GM19455 (cell line): ENCODE measurements at regions not wholly inside any gene's neighbourhood (a gene's known extent, or its start where the extent isn't known, plus 50 kb on each side); places are given as distances from the start of the nearest gene placed in this dataset.
A peak's percentile ranks its signal among the peaks of the same experiment; 100 is the strongest.

Experiments
- ATAC-seq: cut with Tn5 transposase; IDR thresholded peaks from one replicate; pipeline ENCODE4 v1.9.1; 2021; ENCODE audit not compliant: unreplicated experiment

DNA sequence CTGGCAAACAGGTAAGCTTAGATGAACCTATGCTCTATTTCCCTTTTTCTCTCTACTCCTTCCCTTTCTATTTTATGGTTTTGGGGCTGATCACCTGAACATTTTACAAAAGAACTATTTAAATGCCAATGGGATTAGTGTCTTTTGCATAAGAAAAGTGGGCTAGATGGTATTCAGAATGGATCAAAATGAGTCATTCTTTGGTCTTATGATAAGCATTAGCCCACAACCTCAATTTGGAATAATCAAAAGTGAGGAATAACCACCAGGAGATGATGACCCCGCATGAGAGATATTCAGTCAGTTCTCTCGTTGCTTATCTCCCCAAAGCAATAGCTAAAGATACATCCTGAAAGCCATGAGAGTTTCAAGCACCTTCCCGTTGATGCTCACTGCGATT, 399.0 kb upstream of the CADM1 start:
- no peak for ATAC-seq

DNA sequence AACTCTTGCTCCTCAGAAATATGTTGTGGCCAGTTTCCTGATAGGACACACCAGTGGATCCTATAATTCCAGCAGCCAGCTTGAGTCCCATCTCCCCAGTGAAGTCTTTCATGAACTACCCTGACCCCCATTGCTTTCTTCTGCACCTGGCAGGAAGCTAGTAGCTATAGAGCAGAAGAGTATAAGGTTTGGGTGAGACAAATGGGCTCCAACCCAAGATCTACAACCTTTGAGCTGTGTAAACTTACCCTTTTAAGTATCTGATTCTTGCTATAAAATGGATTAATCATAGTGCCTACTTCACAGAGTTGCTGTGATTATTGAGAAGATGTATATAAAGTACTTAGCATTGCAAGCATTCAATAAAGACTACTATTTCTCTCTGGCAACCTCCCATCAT, 396.9 kb upstream of the CADM1 start:
- ATAC-seq, result no peak

DNA sequence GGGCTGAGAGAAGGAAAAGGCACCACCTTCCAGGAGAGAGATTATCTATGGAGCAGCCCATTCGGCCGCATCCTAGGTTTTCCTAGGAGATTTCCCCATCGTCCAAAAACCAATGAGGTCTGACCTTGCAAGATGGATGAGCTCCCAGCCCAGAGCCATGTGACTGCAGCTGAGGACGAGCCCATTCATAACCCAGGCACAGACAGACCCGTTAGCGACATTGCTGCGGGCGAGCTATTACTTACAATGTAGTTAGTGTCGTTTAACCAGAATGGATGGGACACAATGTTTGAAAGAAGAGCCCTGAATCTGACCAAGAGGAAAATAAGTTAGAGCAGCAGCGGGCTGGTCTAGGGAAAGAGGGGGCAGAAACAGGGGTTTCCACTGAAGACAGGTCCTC, 395.9 kb upstream of the CADM1 start:
- ATAC-seq, result no peak

DNA sequence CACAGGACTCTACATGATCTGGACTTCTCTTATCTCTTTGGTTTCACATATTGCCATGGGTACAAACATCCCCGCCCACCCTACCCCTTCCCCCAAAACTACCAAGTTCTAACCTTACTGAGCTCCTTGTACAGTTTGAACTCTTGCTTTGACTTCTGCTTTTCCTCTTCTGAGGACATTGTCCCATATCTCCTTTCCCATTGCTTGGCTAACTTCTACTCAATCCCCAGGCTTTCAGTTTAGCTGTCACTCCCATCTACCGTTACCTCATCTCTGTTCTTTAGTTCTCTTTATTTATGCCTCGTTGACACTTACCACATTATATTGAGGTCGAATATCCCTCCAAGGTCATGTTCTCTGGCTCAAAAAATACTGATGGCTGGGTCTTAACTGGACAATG, 393.5 kb upstream of the CADM1 start:
- no peak for ATAC-seq

DNA sequence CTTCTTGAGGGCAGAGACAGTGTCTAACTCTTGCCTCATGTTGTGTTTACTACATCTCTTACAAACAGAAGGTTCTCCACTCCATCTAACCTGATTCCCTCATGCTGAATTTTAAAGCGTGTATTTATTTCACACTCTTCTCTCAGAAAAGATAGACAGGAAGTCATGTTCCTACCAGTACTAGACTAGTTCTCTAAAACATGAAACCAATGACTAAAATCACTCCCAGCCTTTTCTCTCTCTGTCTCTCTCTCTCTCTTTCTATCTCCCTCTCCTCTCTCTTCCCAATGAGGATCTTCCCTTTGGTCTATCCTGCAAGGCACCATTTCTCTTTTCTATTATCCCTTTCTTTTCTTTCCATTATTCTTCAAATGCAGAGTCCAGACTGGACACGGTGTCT, 391.9 kb upstream of the CADM1 start:
- no peak for ATAC-seq

DNA sequence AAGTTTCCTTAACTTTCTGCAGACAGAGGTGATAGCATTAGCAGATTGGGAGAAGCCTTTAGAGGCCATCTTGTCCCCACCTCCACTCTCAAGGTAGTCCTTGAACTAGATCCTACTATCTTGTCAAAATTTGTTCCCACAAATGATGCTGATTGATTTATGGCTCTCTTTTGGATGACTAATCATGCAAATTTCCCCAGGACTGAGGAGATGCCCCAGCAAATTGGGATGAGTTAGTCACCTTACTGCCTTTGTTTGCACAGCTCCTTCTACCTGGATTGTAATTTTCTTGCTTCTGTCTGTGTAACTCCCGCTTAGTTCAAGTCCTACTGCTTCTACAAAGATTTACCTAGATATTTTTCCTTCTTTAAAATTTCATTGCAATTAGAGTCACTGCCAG, 391.4 kb upstream of the CADM1 start:
- ATAC-seq, result no peak

DNA sequence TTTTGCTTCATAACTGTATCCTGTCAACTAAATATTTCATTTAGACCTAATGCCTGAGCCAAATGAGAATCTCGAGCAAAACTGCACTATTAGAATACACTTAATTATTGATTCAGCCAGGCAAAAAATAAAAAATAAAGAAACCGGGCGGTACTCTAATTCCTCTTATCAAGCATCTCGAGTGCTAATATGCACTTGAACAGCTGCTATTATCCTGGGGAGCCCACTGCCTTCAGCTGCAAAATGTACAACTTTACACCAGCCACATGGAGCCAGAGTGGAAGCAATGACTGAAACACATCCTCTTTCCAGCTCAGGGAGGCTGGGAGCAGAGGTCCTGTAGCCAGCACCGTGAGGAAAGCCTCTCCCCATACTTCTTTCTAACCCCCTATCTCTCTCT, 390.0 kb upstream of the CADM1 start:
- no peak for ATAC-seq

DNA sequence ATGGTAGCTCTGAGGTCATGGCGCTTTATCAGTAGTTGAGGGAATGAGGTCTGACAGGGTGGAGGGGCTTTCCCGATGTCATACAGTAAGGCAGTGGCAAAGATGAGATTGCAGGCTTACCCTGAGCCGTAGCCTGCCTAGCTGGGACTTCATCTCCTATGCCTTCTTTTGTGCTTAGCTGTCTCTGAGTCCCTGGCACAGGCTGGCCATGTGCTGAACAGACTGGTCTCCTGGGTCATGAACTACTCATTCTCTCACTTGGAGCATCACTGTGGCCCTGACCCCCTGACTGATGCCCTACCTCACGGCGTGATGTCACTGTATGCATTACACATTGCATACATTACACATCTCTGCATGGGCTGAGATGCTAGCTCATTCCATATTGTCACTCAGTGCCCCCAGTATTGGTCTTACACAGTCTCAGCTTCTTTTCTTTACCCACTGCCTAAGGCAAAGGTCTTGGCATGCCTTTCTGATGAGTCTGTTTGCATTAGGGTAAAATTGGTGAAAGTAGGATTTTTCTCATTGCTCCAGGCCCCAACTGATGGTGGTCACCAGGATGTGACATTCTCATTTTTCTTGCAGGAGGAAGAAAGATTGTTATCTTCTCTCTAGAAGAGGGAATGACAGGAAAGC, 389.4 kb upstream of the CADM1 start:
- no peak for ATAC-seq

DNA sequence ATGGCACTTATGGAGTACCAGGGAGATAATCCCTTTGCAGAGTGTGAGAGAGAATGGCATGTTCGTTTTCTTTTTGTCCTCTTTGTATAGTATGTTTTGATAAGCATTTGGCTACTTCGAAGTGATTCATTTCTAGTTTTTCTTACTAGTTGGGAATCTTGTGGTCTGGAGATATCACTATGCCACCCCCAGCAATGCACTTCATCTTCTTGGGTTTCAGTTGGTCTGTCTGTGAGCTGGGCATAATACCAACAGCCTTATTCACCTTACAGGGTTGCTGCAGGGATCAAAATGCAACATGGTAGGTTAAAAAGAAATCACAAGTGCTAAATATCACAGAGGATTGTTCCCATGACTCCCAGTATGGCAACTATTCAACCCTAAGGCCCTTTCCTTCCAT, 387.8 kb upstream of the CADM1 start:
- ATAC-seq, result no peak

DNA sequence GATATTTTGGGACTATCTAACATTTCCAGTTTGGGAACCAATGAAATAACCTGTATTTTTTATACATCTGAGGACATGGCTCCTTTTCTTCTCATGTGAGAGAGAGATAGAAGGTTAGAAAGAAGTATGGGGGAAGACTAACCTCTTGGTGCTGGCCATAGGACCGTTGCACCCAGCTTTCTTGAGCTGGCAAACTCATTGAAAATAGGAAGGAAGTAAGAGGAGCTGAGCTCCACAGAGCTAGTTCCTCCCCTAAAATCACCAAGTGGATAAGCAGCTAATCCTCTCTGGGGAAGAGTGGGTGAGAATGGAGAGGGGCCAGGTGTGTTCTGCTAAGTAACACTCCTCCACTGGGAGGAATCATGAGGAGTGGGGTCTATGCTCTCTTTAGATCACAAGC, 387.4 kb upstream of the CADM1 start:
- ATAC-seq, result no peak

DNA sequence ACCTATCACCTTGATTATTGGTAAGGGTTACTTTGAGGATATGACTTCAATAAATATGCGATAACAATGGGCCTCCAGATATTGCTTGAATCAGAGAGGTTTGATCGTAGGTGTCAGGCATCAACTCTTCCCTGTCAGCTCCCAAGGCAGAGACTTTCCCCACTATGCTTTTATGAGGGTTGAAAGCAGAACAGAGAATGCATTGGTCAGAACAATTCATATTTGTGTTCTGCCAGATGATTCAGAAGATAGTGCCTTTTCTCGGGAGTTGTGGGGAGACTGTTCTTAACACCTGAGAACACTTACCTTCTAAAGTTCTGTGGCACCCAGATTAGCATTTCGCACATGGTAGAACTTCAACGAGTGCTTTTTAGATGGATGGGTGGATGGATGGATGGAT, 386.3 kb upstream of the CADM1 start:
- no peak for ATAC-seq

DNA sequence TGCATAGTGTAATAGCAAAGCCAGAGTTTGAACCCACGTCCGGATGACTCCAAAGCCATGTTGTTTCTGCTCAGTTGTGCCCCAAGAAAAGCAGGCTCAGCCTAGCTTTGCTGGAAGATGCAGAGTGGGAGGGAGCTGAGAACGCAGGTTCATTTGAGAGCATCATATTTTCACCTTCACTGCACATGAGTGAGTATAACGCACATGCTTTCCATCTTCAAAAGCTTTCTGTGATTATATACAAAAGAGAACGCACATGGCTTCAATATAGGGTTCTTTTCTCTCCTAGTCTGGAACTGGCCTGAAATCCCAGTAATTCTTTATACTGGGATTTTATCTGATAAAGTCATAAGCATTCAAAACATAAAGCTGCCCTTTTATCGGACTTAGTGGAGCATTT, 385.5 kb upstream of the CADM1 start:
- ATAC-seq, result no peak

DNA sequence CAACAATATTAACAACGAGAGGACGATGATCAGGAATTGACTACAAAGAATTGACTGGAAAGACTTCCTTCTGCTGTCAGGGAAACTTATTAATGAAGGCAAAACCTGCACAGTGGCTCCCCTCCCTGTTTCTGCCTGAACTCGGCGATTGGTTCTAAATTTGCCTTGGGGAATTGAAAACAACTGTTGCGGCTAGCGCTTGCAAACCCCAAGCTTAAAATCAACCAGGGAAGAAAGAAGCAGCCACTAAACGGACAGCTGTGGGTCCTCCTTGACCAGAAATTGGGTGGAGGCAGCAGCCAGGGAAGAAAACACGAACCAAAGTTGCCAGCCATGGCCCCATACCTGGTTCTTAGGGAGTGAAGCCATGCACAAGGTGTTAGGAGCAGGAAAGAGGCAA, 383.5 kb upstream of the CADM1 start:
- no peak for ATAC-seq

DNA sequence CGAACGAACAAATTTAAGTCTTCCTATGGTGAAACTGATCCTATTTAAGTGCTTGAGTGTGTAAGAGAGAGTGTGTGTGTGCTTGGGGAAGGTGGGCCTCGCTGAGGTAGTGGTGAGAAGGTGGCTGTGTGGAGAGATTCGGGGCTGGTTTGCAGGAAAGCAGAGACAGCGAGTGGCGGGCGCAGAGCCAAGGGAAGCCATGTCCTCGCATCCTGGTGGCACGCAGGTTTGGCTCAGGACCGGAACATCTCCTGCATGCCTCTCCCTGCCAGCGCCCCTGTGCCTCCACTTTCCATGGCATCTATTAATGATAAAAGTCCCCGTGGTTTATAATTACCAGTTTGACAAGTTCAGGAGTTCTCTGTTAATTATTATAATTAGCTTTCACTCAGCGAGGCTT, 383.1 kb upstream of the CADM1 start:
- ATAC-seq, result no peak

DNA sequence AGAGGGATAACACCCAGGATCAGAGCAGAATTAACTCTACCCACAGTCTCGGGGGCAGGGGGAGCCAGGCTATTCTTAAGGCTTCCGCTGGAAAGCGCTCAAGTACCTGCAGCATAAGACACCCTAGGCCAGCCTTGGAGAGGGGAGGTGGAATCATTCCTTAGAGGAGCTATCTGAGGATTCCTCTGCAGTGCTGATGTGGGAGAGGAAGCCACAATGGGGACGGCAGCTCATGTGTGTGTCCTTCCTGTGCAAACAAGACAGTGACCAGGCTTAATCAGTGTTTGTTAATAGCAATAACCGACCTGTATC, 382.2 kb upstream of the CADM1 start:
- ATAC-seq, result no peak

DNA sequence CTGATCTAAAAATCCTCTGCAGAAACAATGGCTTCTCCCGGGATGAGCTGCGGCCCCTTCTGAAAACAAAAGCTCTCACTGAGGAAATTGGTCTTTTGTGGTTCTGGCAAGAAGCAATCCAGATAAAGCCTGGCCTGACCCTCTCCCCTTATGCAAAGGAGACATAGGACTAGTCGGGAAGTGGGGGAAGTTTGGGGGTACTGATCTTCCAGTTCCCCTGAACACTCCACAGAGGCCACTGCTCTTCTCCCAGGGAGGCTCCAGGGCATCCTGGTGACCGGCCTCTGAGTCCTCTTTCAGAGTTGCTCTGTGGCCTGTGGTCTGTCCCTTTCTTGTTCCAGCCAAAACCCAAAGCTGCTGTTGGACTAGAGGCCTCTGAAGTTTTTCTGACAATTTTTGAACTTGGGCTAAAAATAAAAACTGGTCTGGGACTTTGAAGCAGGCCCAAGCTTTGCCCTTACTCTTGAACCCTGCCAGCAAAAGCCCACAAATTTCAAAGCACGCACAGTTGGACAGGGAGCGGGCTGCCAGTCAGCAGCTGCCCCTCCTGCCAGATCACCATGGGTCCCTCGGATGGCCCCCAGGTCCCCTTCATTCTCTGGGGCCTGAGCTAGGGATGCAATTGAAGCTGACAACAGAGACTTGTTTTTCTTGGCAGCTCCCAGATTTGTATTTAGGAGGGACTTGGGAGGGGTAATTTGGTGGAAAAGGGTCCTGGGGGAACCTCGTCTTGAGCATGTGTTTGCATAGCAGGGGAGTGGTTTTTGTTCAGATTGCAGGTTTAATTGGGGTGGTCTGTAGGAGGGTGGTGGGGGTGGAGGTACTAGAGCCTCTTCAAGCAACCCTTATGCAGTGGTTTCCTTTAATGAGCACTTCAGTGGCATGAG, 381.6 kb upstream of the CADM1 start:
- no peak for ATAC-seq

DNA sequence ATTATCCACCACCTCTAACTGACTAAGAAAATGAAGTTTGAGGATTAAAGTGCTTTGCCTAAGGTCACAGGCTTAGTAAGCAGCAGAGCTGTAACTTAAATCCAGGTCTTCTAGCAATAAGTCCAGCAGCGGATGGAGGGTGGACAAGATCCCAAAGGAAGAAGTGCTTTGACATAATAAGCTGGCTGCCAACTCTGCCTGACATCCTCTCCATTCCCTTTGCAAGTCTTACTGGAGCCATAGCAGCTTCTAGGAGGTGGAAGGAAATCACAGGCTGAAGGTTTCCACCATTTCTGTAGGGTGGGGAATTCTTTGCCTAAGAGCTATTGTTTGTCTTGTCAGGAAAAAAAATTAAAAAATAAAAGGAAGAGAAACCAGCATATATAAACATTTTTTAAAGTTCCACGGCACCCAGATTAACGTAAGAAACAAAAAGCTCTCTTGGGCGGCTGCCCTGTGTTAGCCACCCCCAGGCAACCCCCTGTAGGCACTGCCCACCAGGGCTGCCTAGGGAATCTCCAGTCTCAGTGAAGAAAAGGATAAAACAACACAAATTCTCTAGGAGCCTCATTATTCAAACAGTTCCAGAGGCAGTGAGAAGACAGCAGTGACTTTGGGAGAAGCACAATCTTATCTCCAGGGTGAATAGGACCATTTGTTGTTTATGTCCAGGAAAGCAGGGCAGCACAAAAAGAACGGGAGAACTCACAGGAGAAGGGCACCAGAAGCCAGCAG, 380.8 kb upstream of the CADM1 start:
- no peak for ATAC-seq

DNA sequence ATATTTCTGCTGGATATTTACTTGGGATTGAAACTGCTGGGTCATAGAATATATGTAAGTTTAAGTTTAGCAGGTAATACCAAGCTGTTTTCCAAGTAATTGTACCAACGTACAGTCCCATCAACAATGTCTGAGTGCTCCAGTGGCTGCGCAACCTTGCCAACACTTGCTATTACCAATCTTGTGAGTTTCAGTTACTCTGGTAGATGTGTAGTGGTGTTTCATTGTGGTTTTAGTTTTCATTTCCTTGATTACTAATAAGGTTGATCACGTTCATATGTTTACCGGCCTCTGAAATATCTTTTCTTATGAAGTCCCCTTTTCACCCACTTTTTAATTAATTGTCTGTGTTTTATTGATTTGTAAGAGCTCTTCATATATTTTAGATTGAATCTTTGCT, 370.6 kb upstream of the CADM1 start:
- ATAC-seq, result peak; percentile 71

DNA sequence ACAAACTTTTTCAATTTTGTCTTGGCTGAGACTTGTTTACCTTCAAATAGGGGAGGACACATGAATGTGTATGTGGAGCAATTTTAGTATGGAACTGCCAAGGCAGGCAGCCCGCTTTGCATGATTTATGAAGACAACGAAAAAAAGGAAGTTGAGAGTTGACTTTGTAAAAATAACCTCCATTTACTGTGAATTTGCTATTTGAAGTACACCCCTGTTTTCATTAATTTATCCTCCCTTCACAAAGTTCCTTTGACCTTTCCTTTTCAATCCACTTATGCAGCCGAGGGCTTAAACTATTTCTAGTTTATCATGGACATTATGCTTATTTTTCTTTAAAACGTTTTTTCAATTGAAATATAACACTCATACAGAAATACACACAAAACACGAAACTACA, 369.6 kb upstream of the CADM1 start:
- no peak for ATAC-seq

DNA sequence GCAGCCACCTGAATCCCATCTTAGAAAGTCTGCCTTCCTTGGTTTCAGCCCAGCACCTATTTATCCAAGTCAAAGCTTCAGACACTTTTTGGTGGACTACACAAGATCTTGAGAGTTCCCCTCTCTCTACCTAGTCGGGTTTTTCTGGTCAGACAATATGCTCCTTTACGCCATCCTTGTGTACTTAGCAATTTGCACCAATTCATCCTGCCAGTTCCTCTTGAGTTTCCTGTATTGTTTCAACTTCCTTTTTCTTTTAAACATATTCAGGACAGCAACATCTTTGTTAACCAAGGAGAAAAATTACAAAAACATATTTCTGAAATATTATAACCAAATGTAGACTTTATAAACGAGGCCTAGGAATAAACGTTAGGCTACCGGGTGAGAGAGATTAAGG, 368.2 kb upstream of the CADM1 start:
- ATAC-seq, result no peak

DNA sequence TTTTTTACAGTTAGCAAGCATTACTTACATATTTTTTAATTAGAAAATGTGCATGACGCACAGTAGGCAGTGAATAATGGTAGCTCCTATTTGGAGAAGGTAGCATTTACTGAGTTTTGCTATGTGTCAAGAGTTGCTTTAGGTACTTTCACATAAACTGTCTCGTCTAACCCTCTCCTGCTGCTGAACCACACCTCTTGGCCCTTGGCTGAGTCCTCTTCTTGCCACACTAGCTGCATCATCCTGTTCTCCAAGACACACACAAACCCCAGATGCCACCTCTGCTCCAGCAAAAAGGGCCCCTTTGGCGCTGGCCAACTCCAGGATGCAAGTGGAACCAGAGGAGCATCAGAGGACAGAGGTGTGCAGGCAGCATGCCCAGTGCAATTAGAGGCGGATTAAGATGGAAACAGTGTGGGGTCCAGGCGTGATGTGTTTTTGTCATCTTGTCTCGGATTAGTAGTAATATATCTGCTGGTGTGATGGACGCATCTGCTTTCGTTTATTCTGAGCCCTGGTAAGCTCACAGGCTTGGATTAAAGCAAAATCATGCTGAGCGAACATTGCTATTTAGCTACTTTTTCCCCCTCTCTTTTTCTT, 367.0 kb upstream of the CADM1 start:
- no peak for ATAC-seq
